GM23248 (cell line): ENCODE measurements at regions not wholly inside any gene's neighbourhood (a gene's known extent, or its start where the extent isn't known, plus 50 kb on each side); places are given as distances from the start of the nearest gene placed in this dataset.

ENCODE experiments used
- EZH2 ChIP-seq: fragments of 200-600 bp; sonication (generic); IDR thresholded peaks from 2 replicates; pipeline ENCODE4 v1.6.1; 2018; ENCODE audit warnings: antibody characterized with exemption, mild to moderate bottlenecking; ENCODE audit not compliant: insufficient read depth, poor library complexity, severe bottlenecking
- EZH2phosphoT487 ChIP-seq: fragments of 200-600 bp; sonication (generic); IDR thresholded peaks from 2 replicates; pipeline ENCODE4 v1.6.1; 2018; ENCODE audit warnings: antibody characterized with exemption, moderate library complexity, mild to moderate bottlenecking, low read depth; ENCODE audit not compliant: insufficient read depth

- TF ChIP-seq EZH2 = no peak
- TF ChIP-seq EZH2phosphoT487 = no peak
These were observed 129.9 kb downstream of the TXNL1 start for GRCh38 chr18:56508370-56509036.
